NCI-H2107 (cell line): ENCODE measurements at regions not wholly inside any gene's neighbourhood (a gene's known extent, or its start where the extent isn't known, plus 50 kb on each side); places are given as distances from the start of the nearest gene placed in this dataset.

Source experiments
- DNase-seq: peaks from one replicate; lab custom pipeline; 2025; lab: John Stamatoyannopoulos, UW

DNA sequence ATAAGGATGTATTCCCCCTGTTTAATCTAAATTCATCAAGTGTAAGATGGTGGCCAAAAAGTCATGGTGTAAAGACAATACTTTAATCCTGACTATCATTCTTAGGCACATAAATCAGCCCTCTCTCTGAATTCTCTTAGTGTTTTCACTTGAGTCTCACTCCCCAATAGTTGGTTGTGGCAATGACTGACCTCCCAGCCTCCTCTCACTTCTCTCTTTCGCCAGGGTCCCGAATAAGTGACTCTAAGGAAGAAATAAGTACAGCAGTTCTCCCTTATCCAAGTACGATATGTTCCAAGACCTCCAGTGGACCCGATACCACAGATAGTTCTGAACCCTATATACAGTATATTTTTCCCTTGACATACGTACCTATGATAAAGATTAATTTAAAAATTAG is 335.3 kb downstream of the MAF start:
- no peak for DNase-seq

DNA sequence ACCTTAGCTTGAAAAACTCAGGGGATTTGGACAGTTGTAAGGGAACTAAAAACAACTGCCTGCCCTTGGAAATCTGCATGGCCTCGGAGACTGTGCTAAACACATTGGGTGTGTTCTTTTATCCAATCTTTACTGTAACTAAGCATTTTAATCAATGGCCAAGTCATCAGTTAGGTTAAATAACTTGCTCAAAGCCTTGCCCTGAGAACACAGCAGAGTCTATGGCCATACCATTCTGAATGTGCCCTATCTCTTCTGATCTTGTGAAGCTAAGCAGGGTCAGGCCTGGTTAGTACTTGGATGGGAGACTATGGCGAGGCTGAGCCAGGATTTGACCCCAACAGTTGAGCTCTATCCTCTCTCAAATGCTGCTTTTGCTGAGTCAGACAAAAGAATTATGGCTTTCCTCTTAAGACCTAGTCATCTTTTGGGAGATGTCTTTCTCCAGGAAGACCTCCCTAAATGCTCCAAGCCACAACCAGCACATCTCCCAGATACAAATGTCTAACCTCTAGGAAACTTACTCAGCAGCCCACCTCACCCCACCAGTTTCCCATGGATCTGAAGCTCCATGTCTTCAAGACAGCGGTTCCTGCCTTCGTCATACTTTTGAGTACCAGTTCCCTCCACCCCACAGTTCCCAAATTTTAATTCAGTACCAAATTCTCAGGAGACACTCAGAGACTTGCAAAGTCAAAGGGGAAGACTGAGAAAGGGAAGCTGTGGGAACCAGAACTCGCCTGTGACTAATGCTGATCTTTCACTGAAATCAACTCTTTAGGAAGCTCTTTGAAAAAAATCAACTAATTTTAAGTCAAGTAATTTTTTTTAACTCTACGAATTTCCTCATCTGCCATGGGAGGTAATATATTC is 336.1 kb downstream of the MAF start:
- no peak for DNase-seq

DNA sequence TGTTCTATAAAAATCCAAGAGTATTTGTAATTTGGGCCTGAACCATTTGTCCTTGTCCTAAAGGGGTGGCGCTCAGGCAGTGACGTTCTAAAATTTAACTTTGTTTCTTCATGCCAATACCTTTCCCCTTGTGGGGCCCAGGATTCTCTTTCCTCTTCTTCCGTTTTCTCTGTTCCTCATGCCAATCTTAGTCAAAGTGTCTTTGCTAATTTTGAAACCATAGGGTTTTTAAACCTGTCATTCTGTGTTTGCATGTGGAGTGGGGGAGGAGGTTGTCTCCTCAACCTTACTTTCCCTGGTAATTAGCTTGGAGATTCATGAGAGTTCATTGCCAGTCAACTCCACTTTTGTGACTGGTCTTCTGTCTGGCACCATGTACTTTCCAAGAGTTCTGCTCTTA is 337.1 kb downstream of the MAF start:
- DNase-seq = no peak
